OCI-LY7 (cell line): ENCODE measurements at regions not wholly inside any gene's neighbourhood (a gene's known extent, or its start where the extent isn't known, plus 50 kb on each side); places are given as distances from the start of the nearest gene placed in this dataset.

Experiments used
- CTCF ChIP-seq: fragments of 200-600 bp; sonication (generic); conservative IDR thresholded peaks from 2 replicates; pipeline ENCODE4 v1.5.1; 2014; ENCODE audit warnings: mild to moderate bottlenecking, antibody characterized with exemption, low read length, moderate library complexity, mixed read lengths
- EZH2phosphoT487 ChIP-seq: fragments of 200-600 bp; sonication (generic); IDR thresholded peaks from 2 replicates; pipeline ENCODE4 v1.6.1; 2018; ENCODE audit warnings: low read depth, borderline replicate concordance, mild to moderate bottlenecking, mixed run types, antibody characterized with exemption, low read length, moderate library complexity, mixed read lengths

GRCh38 chr11:70897429-70897828 lies 354.9 kb downstream of the SHANK2 start:
- no peak for TF ChIP-seq CTCF
- TF ChIP-seq EZH2phosphoT487 = no peak
